HepG2 (cell line): ENCODE measurements at regions not wholly inside any gene's neighbourhood (a gene's known extent, or its start where the extent isn't known, plus 50 kb on each side); places are given as distances from the start of the nearest gene placed in this dataset.

Experiments used
- ARID5B ChIP-seq: IDR thresholded peaks from 2 replicates; pipeline ENCODE4 v1.4.0; 2020; ENCODE audit warnings: mild to moderate bottlenecking, missing genetic modification reagents
- ELF4 ChIP-seq: sonication (generic); formaldehyde crosslinking; IDR thresholded peaks from 2 replicates; pipeline ENCODE4 v1.5.0; 2020; ENCODE audit warnings: missing genetic modification reagents, mild to moderate bottlenecking, moderate library complexity, borderline replicate concordance
- HNF4A ChIP-seq: sonication (generic); formaldehyde crosslinking; IDR thresholded peaks from 2 replicates; pipeline ENCODE4 v1.4.0; 2020; ENCODE audit warnings: missing genetic modification reagents
- MTA3 ChIP-seq: sonication (generic); formaldehyde crosslinking; IDR thresholded peaks from 2 replicates; pipeline ENCODE4 v1.4.0; 2020; ENCODE audit warnings: missing genetic modification reagents
- NCOR1 ChIP-seq: fragments of 200-600 bp; sonication (generic); IDR thresholded peaks from 2 replicates; pipeline ENCODE4 v1.7.0; 2017; ENCODE audit warnings: antibody characterized with exemption, low read length, borderline replicate concordance
- PHF21A ChIP-seq: sonication (generic); formaldehyde crosslinking; IDR thresholded peaks from 2 replicates; pipeline ENCODE4 v1.5.0; 2020; ENCODE audit warnings: mild to moderate bottlenecking, missing genetic modification reagents
- RERE ChIP-seq: IDR thresholded peaks from 2 replicates; pipeline ENCODE4 v1.6.1; 2016; ENCODE audit warnings: low read depth, missing genetic modification reagents, missing compliant biosample characterization
- RFXANK ChIP-seq: IDR thresholded peaks from 2 replicates; pipeline ENCODE4 v1.6.1; 2016
- SNAPC2 ChIP-seq: sonication (generic); formaldehyde crosslinking; IDR thresholded peaks from 2 replicates; pipeline ENCODE4 v1.8.1; 2022; ENCODE audit warnings: mild to moderate bottlenecking, missing genetic modification reagents
- THRA ChIP-seq: sonication (generic); formaldehyde crosslinking; IDR thresholded peaks from 2 replicates; pipeline ENCODE4 v1.4.0; 2020; ENCODE audit warnings: missing genetic modification reagents, borderline replicate concordance
- ZHX1 ChIP-seq: sonication (generic); formaldehyde crosslinking; IDR thresholded peaks from 2 replicates; pipeline ENCODE4 v1.8.1; 2022; ENCODE audit warnings: low read depth, mild to moderate bottlenecking, missing genetic modification reagents
- ZNF251 ChIP-seq: sonication (generic); formaldehyde crosslinking; IDR thresholded peaks from 2 replicates; pipeline ENCODE4 v1.9.0; 2021; ENCODE audit warnings: mild to moderate bottlenecking, missing genetic modification reagents
- ZNF432 ChIP-seq: sonication (generic); formaldehyde crosslinking; IDR thresholded peaks from 2 replicates; pipeline ENCODE4 v1.5.0; 2020; ENCODE audit warnings: missing genetic modification reagents, mild to moderate bottlenecking, borderline replicate concordance

- TF ChIP-seq THRA (no peak), RFXANK (no peak), ELF4 (CRISPR knock-in tag) (no peak), ZHX1 (CRISPR knock-in tag) (no peak), PHF21A (CRISPR knock-in tag) (no peak), SNAPC2 (CRISPR knock-in tag) (no peak), ZNF432 (CRISPR knock-in tag) (no peak), HNF4A (peak; percentile 79), NCOR1 (peak; percentile 73; the same call in 1 of the 2 replicates), ZNF251 (no peak), MTA3 (CRISPR knock-in tag) (no peak), ARID5B (CRISPR knock-in tag) (no peak), RERE (CRISPR knock-in tag) (no peak)
- TF ChIP-seq, all 625 proteins: peak for 10
These were observed 78.5 kb upstream of the ROBO1 start (continued) for GRCh38 chr3:79846148-79846933.
